Mesodermal cell (in vitro differentiated cells): ENCODE measurements at regions not wholly inside any gene's neighbourhood (a gene's known extent, or its start where the extent isn't known, plus 50 kb on each side); places are given as distances from the start of the nearest gene placed in this dataset.
A peak's percentile ranks its signal among the peaks of the same experiment; 100 is the strongest.
"Not testable (repeated sequence)": the region's sequence is repeated elsewhere in the genome, so short reads cannot be mapped to it uniquely, and the experiment has no call there.

Experiments used
- H3K27ac ChIP-seq: 2 replicates; pipeline ENCODE4 v1.7.0; 2013; ENCODE audit warnings: mild to moderate bottlenecking, low read depth, low read length, moderate library complexity; ENCODE audit not compliant: severe bottlenecking
- H3K36me3 ChIP-seq: 2 replicates; pipeline ENCODE4 v1.7.1; 2013; ENCODE audit warnings: mild to moderate bottlenecking, low read length, moderate library complexity; ENCODE audit not compliant: control insufficient read depth, insufficient read depth
- H3K4me1 ChIP-seq: one replicate; pipeline ENCODE4 v1.7.1; 2013; ENCODE audit warnings: mild to moderate bottlenecking, low read length; ENCODE audit not compliant: insufficient read depth, control insufficient read depth, poor library complexity, severe bottlenecking
- H3K4me3 ChIP-seq: 2 replicates; pipeline ENCODE4 v1.7.0; 2013; ENCODE audit warnings: low read length, control low read depth, mild to moderate bottlenecking; ENCODE audit not compliant: insufficient read depth, poor library complexity, severe bottlenecking; ENCODE audit errors: extremely low read depth
- H3K9me3 ChIP-seq: 2 replicates; pipeline ENCODE4 v1.7.1; 2013; ENCODE audit warnings: mild to moderate bottlenecking, low read length, moderate library complexity; ENCODE audit not compliant: control insufficient read depth
- WGBS, 2 experiments: methylation state at CpG; one replicate each; pipeline ENCODE4 v1.1.5; 2013; ENCODE audit warnings: missing lambda C conversion rate in 2 of 2; ENCODE audit not compliant: insufficient coverage in 2 of 2; 5-methylcytosine and 5-hydroxymethylcytosine counted together

GRCh38 chr2:117614823-117615534 lies 199.5 kb upstream of the DDX18 start:
- 85 to 89% methylated on average over 1 of the region's 1 CpG for WGBS, 2 experiments
- Histone ChIP-seq H3K36me3 (no peaks in the 10 kb centered on the region), H3K27ac (no peak overlapping the region), H3K4me3 (no peak overlapping the region), H3K4me1 (no peaks in the 10 kb centered on the region), H3K9me3 (no peaks in the 10 kb centered on the region)

- Histone ChIP-seq H3K27ac (no peak overlapping the region), H3K4me3 (no peak overlapping the region), H3K36me3 (no peaks in the 10 kb centered on the region), H3K4me1 (no peaks in the 10 kb centered on the region), H3K9me3 (no peaks in the 10 kb centered on the region)
- 90% methylated on average over 1 of the region's 2 CpGs; no CpG with 5 or more reads in 1 of the 2 experiments for WGBS, 2 experiments
These were observed 195.9 kb upstream of the DDX18 start for GRCh38 chr2:117618607-117619006.

GRCh38 chr2:117621326-117621725 lies 193.2 kb upstream of the DDX18 start:
- Histone ChIP-seq H3K4me3 (no peak overlapping the region), H3K9me3 (no peaks in the 10 kb centered on the region), H3K36me3 (no peaks in the 10 kb centered on the region), H3K27ac (no peak overlapping the region), H3K4me1 (no peaks in the 10 kb centered on the region)

GRCh38 chr2:117623175-117623574 lies 191.3 kb upstream of the DDX18 start:
- H3K27ac ChIP-seq: not testable (repeated sequence)
- 85 to 86% methylated on average over 14 to 17 of the region's 17 CpGs for WGBS, 2 experiments
- peak overlapping the region; percentile 3 for H3K4me3 ChIP-seq

GRCh38 chr2:117631152-117631945 lies 183.1 kb upstream of the DDX18 start:
- Histone ChIP-seq H3K36me3 (no peaks in the 10 kb centered on the region), H3K9me3 (no peaks in the 10 kb centered on the region), H3K4me3 (no peak overlapping the region), H3K4me1 (no peaks in the 10 kb centered on the region), H3K27ac (no peak overlapping the region)
- WGBS, 2 experiments: 86% methylated on average over 1 of the region's 5 CpGs; no CpG with 5 or more reads in 1 of the 2 experiments

More at GRCh38 chr2:117623175-117623574, 191.3 kb upstream of the DDX18 start:
- H3K36me3 ChIP-seq, H3K4me1 ChIP-seq, H3K9me3 ChIP-seq: not testable (repeated sequence)

- Histone ChIP-seq H3K36me3 (no peaks in the 10 kb centered on the region), H3K27ac (no peak overlapping the region), H3K9me3 (no peaks in the 10 kb centered on the region), H3K4me3 (no peak overlapping the region), H3K4me1 (no peaks in the 10 kb centered on the region)
- WGBS, 2 experiments: 80 to 84% methylated on average over 4 of the region's 4 CpGs
These were observed 179.0 kb upstream of the DDX18 start for GRCh38 chr2:117635481-117635880.

- H3K27ac ChIP-seq: no peak overlapping the region
- H3K36me3 ChIP-seq: no peaks in the 10 kb centered on the region
- H3K4me1 ChIP-seq: no peaks in the 10 kb centered on the region
- no peaks in the 10 kb centered on the region for H3K9me3 ChIP-seq
- 90% methylated on average over 1 of the region's 1 CpG; no CpG with 5 or more reads in 1 of the 2 experiments for WGBS, 2 experiments
- no peak overlapping the region for H3K4me3 ChIP-seq
These were observed 175.1 kb upstream of the DDX18 start for GRCh38 chr2:117639401-117639800.

- WGBS, 2 experiments: 77 to 94% methylated on average over 2 to 3 of the region's 3 CpGs
- no peaks in the 10 kb centered on the region for H3K9me3 ChIP-seq
- no peaks in the 10 kb centered on the region for H3K4me1 ChIP-seq
- no peak overlapping the region for H3K27ac ChIP-seq
- no peak overlapping the region for H3K4me3 ChIP-seq
- H3K36me3 ChIP-seq: no peaks in the 10 kb centered on the region
These were observed 170.1 kb upstream of the DDX18 start for GRCh38 chr2:117644403-117644802.

- WGBS, 2 experiments: 80 to 100% methylated on average over 1 of the region's 3 CpGs
- Histone ChIP-seq H3K36me3 (no peaks in the 10 kb centered on the region), H3K4me3 (no peak overlapping the region), H3K27ac (no peak overlapping the region), H3K9me3 (no peaks in the 10 kb centered on the region), H3K4me1 (no peaks in the 10 kb centered on the region)
These were observed 169.0 kb upstream of the DDX18 start for GRCh38 chr2:117645458-117645857.

GRCh38 chr2:117646099-117646498 lies 168.4 kb upstream of the DDX18 start:
- WGBS, 2 experiments: no CpG with 5 or more reads among the region's 1 CpG
- Histone ChIP-seq H3K36me3 (no peaks in the 10 kb centered on the region), H3K27ac (no peak overlapping the region)

GRCh38 chr2:117646872-117647271 lies 167.6 kb upstream of the DDX18 start:
- no peaks in the 10 kb centered on the region for H3K4me1 ChIP-seq
- WGBS, 2 experiments: 100% methylated on average over 1 of the region's 1 CpG; no CpG with 5 or more reads in 1 of the 2 experiments
- no peaks in the 10 kb centered on the region for H3K9me3 ChIP-seq

More at GRCh38 chr2:117646099-117646498, 168.4 kb upstream of the DDX18 start:
- no peak overlapping the region for H3K4me3 ChIP-seq
- H3K9me3 ChIP-seq: no peaks in the 10 kb centered on the region
- no peaks in the 10 kb centered on the region for H3K4me1 ChIP-seq

More at GRCh38 chr2:117646872-117647271, 167.6 kb upstream of the DDX18 start:
- Histone ChIP-seq H3K27ac (no peak overlapping the region), H3K36me3 (no peaks in the 10 kb centered on the region), H3K4me3 (no peak overlapping the region)
